ENCODE measurements at regions not wholly inside any gene's neighbourhood (a gene's known extent, or its start where the extent isn't known, plus 50 kb on each side); places are given as distances from the start of the nearest gene placed in this dataset.

DNA sequence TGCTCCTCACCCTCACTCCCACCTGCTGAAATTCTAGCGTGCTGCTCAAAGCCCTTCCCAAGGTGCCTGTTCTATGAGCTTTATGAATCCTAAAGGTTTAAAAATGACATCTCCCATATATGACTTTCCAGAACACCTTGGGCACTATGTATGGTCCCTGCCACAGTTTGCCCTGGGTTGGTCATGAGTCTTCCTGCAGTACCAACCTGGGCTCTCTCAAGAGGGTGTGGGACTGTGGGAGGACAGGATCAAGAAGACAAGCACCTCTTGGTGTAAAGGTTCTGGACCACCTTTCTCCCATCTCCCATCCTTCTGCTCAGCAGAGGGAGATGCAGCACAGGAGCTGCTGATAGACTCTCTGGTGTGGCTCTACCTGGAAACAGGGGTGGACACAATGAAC lies 134.1 kb downstream of the FCRL5 start:
- no peak for TF ChIP-seq MAFK (IDR thresholded peaks at IDR 0.05; ENCODE audit: low read depth, low read length)
- no peak for TF ChIP-seq RAD21 (IDR thresholded peaks at IDR 0.05; ENCODE audit: low read length)
- TF ChIP-seq, protein P1, sequence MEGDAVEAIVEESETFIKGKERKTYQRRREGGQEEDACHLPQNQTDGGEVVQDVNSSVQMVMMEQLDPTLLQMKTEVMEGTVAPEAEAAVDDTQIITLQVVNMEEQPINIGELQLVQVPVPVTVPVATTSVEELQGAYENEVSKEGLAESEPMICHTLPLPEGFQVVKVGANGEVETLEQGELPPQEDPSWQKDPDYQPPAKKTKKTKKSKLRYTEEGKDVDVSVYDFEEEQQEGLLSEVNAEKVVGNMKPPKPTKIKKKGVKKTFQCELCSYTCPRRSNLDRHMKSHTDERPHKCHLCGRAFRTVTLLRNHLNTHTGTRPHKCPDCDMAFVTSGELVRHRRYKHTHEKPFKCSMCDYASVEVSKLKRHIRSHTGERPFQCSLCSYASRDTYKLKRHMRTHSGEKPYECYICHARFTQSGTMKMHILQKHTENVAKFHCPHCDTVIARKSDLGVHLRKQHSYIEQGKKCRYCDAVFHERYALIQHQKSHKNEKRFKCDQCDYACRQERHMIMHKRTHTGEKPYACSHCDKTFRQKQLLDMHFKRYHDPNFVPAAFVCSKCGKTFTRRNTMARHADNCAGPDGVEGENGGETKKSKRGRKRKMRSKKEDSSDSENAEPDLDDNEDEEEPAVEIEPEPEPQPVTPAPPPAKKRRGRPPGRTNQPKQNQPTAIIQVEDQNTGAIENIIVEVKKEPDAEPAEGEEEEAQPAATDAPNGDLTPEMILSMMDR (conservative IDR thresholded peaks at IDR 0.05; ENCODE audit: low read depth, low read length) = no peak
- no peak for TF ChIP-seq CEBPB (IDR thresholded peaks at IDR 0.05; ENCODE audit: low read depth, low read length)
